ENCODE measurements at regions not wholly inside any gene's neighbourhood (a gene's known extent, or its start where the extent isn't known, plus 50 kb on each side); places are given as distances from the start of the nearest gene placed in this dataset.
"Not testable (repeated sequence)": the region's sequence is repeated elsewhere in the genome, so short reads cannot be mapped to it uniquely, and the experiment has no call there.

DNA sequence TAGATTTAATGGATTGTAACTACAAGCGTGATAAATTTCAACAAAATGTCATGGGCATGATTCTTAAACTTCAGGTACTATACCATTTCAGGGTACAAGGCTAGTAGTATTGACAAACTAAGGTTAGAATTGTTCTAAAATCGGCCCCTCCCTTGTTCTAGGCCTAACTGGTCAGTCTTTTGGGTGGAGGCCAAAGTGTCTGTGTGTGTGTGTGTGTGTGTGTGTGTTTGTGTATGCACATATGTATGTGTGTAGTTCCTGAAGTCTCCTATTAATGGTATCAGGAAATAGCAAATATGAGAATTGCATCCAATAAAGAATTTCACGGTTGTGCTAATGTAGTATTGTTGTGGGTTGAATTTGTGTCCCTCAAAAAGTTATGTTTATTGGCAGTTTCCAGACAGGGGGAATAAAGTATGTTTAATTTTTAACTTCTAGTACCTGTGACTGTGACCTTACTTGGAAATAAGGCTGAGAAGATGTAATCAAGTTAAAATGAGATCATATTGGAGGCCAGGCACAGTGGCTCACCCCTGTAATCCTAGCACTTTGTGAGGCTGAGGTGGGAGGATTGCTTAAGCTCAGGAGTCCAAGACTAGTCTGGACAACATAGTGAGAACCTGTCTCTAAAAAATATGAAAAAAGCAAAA lies 119.2 kb downstream of the KLF5 start:
- no peak for DNase-seq

DNA sequence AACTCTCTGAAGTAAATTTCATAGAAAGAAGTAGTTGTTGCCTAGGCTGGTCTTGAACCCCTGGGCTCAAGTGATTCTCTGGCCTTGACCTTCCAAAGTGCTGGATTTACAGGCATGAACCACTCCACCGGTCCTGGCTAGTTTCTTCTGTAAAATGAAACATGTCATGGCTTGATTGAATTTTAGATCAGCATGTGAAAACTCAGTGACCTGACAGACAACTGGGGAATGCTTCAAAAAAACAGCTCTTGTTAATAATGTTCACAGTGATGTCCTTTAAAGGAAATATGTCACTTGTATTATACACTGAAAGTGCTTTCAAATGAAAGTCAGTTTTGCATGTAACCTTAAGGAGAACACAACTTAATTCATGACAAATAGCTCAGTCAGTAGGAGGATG lies 118.2 kb downstream of the KLF5 start:
- no peak for DNase-seq

DNA sequence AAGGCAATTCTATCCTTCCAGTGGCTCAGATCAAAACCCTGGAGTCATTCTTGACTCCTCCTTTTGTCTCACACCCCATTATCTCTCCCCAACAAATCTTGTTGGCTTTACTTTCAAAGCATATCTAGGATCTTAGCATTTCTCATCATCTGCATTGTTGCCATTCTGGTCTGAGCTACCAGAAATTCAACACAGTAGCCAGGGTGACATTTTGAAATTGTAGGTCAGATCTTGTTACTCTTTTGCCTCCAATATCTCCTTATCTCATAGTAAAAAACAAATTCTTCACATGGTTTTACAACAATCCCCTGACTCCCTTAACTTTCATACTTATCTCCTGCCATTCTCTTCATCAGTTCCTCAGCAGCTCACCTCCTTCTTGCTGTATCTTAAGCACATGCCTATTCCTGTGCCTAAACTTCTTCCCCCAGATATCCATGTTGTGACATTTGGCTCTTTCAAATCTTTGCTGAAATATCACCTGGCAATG lies 115.8 kb downstream of the KLF5 start:
- DNase-seq, result no peak

DNA sequence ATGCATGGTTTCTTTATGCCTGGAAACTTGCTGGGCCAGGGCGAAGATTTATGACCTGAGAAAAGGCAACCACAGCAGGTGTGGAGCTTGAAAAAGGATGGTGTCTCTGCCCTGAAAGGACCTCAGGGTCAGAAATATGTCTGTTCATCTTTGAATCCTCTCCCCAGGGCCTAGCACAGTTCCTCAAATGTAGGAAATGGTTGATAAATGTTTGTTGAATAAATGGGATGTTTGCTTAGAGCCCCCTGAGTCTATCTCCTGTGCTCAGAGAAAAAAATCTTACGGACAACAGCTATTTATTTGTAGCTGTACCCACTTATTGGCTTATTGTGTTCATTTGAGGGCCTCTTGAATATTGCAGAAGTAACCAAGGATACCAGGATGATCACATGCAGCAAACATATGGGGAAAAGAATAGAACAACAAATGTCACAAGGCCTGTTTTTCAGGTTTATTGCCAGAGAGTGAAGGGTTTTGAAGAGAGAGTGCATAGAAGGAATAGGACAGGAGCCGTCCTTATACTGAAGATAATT lies 114.5 kb downstream of the KLF5 start:
- DNase-seq, result no peak

DNA sequence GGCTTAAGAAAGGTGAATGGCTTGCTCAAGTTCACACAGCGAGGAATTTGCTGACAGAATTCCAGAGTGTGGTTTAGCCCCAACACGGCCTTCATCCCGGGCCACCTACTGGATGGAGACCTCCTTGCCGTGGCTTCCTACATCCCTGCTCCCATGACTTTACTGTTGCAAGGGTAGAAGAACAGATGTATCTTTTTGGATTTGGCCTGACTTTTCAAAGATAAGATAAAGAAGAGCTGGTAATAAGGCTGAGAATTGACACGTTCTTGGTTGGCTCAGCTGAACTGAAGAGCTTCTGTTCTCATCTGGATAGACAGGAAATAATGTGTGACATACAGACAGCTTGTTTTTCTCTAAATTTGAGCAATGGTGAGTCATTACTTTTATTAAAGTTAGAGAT lies 113.1 kb downstream of the KLF5 start:
- DNase-seq, result no peak

DNA sequence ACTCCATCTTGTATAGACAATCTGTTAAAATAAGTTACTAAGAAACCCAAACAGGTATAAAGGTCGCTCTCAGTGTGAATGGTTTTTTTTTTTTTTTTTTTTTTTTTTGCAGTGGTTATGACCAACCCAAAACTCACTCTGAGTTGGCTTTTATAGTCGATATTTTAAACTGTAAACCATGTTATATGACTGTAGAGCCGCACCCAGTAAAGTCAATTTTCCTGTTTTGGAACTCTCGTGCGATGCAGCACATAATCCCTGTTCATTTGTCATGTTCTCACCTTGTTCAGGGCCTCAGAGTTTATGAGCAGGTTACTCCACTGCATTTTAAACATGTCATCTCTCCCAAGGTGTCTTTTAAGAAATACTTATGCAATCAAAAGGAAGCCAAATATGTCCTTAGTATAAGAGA lies 112.5 kb downstream of the KLF5 start:
- DNase-seq, result no peak

DNA sequence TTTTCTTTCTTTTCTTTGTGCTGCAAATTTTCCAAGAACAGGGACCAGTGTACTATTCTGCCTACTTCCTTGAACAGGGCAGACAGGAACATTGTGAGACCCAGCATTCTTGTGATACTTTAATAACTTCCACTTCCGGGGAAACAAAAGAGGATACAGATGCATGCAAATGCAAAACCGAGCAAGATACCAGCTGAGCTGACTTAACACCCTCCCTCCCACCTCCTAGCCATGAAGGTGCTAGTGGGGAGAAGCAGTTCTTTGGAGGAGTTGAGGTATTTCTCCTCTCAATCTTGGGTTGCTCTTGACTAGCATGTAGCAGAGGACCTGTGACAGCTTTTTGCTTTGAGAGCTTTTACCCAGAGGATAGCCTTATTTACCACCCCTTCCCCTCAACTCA lies 111.2 kb downstream of the KLF5 start:
- DNase-seq, result no peak

DNA sequence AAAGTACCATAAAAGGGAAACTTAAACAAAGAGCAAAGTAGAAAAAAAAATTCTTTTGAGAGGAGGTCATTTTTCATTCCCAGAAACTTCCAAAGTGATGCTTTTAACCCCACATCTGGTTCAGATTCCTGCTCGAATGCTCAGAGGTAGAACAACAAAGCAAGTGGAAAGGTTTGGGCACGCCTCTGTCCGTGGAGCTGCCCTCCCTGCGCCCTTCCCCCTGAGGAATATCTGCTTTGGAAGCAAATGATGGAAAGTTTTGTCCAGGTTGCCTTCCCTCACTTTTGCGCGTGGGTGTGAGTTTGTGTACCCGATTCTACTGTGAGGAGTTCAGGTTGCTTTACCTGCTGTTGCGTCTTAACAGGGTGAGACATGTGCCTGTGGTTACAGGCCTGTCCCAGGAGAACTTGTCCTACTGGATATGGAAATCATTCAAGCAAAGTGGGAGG lies 110.2 kb downstream of the KLF5 start:
- no peak for DNase-seq

DNA sequence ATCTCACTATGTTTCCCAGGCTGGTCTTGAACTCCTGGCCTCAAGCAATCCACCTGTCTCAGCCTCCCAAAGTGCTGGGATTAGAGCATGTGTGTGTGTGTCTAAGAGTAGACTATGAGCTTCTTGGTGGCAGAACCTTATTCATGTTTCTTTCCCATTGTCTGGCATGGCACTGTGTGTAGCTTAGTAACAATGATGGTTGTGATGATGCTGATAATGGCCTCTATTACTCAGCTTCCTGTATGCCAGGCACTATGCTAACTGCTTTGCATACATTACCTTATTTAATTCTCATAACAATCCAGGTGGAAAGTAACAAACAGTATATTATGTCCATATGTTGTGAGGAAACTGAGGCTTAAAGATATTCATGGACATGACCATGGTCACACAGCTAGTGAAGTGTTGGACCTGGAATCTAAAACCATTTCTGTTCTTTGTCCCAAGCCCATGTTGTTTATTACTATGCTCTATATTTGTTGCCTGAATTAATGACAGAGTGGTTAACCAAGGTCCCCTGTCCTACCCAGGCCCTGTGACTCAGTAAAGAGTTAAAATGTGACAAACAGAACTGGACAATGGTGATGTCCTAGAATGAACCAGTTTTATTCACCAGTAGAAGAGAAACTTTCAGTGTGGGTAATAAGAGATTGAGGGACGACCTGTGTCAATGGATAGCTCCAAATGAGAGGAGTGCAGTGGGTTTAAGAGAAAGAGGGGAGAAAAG lies 109.6 kb downstream of the KLF5 start:
- DNase-seq, result no peak

DNA sequence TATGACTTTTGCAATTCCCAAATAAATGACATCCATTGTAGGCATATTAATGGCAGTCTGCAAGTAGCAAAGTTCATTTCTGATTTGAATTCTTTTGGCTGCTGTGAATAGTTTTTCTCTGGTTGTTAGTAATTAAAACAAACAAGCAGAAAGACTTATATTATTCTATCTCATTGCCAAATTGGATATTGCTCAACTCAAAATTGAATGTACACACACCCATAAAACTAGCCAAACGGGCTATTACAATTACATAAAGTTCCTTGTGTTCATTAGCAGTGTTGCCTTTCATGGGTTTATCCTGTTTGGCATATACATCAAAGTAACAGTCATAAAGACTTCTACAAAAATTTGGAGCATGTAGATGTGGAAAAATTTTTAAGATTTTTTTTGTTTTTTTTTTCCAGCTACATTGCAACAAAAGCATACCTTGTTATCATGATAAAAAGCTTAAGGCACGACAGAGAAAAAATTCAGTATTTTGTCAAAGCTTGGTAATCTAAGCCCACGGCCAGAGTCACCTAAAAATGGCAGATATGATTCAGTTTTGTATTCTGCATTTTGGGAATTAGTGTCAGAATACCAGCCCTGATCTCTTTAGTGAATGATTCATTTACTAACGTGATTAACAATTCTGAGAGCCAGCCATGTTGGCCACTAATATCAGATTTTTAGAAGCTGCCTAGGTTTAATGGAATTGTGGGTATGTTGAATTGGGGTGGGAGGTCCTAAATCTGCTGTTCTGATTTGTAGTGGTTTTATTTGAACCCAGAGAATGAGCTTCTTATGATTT lies 108.4 kb downstream of the KLF5 start:
- no peak for DNase-seq

DNA sequence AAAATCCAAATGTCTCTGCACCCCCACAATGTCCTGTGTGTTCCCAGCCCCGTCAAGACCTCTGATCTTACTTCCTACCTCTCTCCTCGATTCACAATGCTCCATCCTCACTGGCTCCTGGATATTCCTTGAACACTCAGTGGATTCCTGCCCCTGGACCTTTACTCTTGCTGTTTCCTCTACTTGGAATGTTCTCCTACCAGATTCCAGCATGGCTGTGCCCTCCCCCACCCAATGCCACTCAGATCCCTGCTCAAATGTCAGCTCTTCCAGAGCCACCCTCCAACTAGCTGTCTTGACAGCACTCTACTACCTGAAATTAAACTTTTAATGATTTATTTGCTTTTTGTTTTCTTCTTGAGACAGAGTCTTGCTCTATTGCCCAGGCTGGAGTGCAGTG lies 107.4 kb downstream of the KLF5 start:
- DNase-seq, result no peak

DNA sequence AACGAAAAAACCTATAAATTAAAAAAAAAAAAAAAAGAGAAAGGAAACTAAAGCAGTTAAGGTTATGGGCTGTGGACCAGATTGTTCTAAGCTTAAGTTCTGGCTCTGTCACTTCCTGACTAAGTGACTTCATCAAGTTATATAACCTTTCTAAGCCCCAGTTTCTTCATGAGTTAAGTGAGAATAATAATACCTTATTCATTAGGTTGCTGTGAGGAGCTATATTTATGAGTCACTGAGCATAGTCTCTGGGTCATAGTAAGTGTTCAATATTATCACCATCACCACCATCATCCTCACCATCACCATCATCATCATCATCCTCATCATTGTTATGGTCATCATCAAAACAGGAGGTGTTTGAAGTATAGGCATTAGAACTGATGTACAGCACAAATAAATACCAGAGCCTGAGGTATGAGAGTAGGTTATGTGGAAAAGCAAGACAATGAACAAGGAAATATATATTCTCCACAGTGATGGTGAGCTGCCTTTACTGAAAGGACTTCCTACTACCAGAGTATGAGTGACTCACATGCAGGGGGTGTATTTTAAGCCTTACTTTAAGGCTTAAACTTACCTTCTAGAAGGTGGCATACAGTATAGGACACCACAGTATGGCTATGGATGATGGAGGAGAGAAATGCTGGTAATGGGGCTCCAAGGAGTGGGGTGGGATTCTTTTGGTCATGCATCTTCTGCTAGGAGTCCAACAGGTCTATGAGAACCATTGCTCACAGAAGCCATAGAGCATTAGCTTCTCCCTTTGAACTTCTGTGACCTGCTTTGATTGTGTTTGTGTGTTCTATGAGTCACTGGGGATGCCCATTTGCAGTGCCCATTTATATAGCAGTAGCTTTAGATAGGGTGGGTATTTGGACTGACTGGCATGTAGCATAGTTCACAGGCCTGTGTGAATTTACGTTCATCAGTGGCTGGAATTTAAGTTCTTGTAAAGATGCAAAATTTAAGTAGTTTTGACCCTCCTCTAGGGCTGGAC lies 104.4 kb downstream of the KLF5 start:
- DNase-seq, result no peak

DNA sequence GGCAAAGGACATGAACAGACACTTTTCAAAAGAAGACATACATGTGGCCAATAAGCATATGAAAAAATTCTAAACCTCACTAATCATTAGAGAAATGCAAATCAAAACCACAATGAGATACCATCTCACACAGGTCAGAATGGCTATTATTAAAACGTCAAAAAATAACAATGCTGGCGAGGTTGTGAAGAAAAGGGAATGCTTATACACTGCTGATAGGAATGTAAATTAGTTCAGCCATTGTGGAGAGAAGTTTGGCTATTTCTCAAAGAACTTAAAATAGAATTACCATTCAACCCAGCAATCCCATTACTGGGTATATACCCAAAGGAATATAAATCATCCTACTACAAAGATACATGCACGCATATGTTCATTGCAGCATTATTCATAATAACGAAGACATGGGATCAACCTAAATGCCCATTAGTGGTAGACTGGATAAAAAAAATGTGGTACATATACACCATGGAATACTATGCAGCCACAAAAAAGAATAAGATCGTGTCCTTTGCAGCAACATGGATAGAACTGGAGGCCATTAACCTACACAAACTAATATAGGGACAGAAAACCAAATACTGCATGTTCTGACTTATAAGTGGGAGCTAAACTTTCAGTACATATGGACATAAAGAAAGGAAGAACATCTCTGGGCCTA lies 101.7 kb downstream of the KLF5 start:
- DNase-seq, result not testable (repeated sequence)

DNA sequence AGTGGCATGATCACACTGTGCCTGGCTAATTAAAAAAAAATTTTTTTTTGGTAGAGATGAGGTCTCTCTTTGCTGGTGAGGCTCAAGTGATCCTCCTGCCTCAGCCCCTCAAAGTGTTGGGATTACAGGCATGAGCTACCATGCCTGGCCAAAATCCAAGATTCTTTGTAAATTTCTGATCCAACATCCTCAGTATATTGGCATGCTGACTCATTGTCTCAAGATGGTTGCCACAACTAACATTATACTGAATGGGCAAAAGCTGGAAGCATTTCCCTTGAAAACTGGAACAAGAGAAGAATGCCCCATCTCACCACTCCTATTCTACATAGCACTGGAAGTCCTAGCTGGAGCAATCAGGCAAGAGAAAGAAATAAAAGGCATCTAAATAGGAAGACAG lies 100.0 kb downstream of the KLF5 start:
- no peak for DNase-seq

DNA sequence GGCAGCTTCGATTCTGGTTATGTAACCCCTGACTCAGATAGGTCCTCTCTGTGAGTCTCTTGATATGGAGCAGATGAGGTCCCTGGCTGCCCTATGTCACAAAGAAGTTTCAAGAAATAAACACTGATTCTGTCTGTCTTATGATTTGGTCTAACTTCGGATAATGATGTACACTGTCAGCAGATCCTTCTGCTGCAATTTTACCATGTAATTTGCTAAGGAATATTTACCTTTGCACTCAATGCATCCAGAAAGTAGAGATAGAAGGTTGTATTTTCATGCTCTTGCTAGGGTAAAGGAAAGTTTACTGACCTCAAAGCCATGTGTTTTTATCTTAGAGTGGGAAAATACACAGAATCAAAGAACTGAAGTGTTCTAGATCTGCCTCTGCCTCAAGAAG lies 98.2 kb downstream of the KLF5 start:
- DNase-seq, result no peak

DNA sequence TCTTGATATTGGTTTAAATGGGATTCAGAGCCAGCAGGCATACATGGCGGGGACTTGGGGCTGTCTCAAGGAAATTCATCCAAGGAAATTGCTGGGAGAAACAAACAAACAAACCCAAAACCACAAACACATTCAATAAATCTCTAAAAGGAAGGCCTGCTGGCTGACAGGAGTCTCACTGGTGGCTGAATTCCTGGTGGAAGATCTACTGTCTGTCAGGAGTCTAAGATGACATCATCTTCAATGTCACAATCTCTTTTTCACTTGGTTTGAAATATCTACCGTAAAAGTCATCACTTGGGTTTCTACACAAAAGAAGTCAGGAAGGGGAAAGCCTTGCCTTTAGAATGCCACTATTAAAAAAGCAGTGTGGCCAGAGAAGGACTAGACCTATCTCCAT lies 87.9 kb downstream of the KLF5 start:
- no peak for DNase-seq

DNA sequence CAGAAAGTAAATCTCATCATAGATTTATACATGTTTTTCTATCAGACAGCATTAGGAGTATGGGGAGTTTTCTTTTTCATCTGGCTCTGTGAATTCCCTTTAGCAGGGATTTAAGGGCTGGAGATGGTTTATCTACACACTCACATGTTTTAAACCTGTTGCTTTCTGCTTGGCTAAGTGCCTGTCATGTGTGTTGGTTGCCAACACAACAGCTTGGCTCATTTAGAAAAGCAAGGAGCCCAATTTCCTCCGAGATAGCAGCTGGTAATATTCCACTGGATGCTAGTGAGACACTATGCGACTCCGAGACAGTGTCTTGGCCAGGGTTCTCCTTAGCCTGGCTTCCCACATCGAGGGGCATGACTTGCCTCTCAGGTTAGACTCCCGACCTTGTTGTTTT lies 83.3 kb downstream of the KLF5 start:
- no peak for DNase-seq

DNA sequence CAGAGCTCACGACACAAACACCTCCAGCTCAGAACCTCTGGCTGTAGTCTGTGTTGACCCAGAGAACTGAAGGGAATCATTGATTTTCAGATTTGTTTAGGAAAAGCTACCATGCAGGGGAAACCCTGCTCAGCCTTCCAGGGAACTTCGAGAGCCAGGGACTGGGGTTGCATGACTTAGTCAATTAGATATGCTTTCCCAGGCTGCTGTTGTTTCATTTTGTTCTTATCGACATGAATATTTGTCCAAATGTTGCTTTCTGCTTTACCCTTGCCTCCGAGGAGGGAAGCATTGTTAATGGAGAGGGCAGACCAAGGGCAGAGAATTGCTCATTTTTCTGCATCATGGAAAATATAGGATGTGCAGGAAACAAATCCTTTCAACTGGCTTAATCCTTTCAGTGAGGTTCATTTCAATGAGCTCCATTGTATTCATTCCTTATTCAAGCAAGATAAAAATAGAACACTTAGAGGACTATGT lies 82.5 kb downstream of the KLF5 start:
- no peak for DNase-seq

DNA sequence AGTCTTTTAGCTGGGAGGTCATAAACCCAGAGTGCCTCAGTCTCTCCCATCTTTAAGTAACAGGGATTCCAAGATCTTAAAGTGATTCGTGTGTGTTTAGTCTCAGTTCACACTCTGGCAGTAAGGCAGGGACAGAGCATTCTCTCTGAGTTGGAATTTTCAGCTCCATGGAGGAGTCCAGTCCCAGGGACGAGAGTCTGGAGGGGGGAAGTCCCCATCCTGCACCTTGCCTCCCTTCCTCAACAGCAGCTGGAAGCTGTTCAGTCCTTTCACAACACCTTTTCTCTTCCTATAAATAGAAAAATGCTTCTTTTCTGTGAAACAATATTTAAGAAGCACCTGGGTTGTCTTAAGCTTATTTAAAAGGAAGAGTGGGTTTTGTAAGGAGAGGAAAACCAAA lies 82.0 kb downstream of the KLF5 start:
- DNase-seq, result no peak

DNA sequence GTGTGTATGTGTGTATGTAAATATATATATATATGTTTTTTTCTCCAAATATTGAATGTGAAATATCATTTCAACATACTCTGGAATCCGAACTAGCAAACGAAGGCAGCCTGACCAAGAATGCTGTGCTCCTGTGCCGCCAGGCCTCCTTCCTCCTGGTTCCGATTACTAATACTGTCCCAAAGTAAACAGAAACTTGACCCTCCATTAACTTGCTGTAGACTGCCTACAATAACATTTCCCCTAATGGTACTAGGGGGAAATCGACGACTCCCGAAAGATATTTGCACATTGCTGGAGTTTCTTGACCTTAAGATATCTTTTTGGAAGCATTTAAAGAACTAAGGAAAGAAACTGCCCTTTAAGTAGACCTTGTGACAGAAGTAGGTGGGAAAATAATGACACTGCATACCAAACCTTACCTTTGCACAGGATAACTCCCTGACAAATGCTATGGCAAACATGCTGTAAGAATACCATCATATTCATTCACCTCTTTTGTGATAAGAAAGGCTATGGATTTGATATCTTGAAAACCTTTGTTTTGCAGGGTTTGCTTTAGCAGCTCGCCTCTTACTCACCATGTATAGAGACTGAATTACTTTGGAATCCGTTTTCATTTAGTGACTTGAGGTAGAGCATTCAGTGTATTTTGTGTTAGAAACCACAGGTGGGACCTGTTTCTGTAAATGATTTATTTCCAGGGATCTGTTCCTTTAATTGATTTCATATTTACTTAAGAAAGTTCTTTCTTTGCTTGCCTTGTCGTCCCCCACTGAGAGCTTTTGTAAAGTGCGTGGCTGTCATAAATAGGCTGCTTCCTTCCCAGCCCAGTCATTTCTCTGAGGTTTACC lies 80.1 kb downstream of the KLF5 start:
- no peak for DNase-seq

DNA sequence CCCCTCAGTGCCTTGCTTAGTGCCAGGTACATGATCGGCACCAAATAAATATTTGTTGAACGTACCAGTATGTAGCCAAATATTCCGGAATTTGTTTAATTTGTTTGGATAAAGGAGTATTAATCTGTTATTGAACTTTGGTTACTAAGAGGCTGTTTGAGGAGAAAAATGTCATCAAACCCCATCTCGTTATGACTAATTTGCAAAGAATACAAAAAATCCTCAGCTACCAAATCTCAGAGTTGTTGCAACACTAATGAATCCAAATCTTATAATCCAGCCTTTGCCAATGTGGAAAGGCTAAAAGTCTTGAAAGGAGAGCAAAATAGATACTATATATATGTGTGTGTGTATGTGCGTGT lies 79.5 kb downstream of the KLF5 start:
- DNase-seq, result no peak

All from suppressor macrophage treated with lipopolysaccharide for 1 hour (primary cell).